ENCODE measurements at regions not wholly inside any gene's neighbourhood (a gene's known extent, or its start where the extent isn't known, plus 50 kb on each side); places are given as distances from the start of the nearest gene placed in this dataset.

GRCh38 chr2:234670806-234671205, 173.9 kb upstream of the ARL4C start:
- Histone ChIP-seq H3K4me1 (no peaks in the 10 kb centered on the region), H3K36me3 (no peaks in the 10 kb centered on the region), H3K27ac (no peak overlapping the region), H3K27me3 (no peaks in the 10 kb centered on the region), H3K4me3 (no peak overlapping the region), H3K9me3 (no peaks in the 10 kb centered on the region)
- intact Hi-C loops (cut with DNase I): no loop called here
- DNase-seq (no peak), ATAC-seq (no peak)
- TF ChIP-seq, protein P1, sequence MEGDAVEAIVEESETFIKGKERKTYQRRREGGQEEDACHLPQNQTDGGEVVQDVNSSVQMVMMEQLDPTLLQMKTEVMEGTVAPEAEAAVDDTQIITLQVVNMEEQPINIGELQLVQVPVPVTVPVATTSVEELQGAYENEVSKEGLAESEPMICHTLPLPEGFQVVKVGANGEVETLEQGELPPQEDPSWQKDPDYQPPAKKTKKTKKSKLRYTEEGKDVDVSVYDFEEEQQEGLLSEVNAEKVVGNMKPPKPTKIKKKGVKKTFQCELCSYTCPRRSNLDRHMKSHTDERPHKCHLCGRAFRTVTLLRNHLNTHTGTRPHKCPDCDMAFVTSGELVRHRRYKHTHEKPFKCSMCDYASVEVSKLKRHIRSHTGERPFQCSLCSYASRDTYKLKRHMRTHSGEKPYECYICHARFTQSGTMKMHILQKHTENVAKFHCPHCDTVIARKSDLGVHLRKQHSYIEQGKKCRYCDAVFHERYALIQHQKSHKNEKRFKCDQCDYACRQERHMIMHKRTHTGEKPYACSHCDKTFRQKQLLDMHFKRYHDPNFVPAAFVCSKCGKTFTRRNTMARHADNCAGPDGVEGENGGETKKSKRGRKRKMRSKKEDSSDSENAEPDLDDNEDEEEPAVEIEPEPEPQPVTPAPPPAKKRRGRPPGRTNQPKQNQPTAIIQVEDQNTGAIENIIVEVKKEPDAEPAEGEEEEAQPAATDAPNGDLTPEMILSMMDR (IDR thresholded peaks at IDR 0.05): no peak

- H3K36me3 ChIP-seq: no peaks in the 10 kb centered on the region
- TF ChIP-seq, protein P1 (IDR thresholded peaks at IDR 0.05): no peak
- ATAC-seq: no peak
- no peaks in the 10 kb centered on the region for H3K27me3 ChIP-seq
- intact Hi-C loops (cut with DNase I): no loop called here
- H3K27ac ChIP-seq: no peak overlapping the region
- no peak overlapping the region for H3K4me3 ChIP-seq
- H3K9me3 ChIP-seq: no peaks in the 10 kb centered on the region
- H3K4me1 ChIP-seq: no peaks in the 10 kb centered on the region
- no peak for DNase-seq
Measured at GRCh38 chr2:234670052-234670451, 173.2 kb upstream of the ARL4C start.

DNA sequence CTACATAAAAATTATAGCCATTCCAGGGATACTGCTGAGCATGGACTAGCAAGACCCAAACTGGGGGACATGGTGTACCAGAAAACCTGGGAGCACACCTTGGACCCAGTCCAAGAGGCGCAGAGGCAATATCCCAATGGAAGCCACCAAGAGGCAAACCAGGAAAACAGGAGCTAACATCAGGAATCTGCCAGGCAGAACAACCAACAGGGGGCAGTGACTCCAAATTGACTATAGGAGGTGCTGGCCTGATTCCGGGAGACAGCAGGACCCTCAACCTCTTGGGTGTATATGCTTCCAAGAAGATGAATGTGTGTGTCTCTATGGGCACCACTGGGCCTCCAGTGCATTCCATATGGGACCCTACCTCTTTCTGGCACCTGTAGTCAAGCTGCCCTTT, 172.7 kb upstream of the ARL4C start:
- H3K9me3 ChIP-seq: peaks cover 0 to 3% of the 10 kb centered on the region in 2 donors
- no peak overlapping the region for H3K4me3 ChIP-seq
- H3K4me1 ChIP-seq: no peaks in the 10 kb centered on the region
- no peak for DNase-seq
- intact Hi-C loops (cut with DNase I): no loop called here
- H3K36me3 ChIP-seq: no peaks in the 10 kb centered on the region
- no peaks in the 10 kb centered on the region for H3K27me3 ChIP-seq
- no peak overlapping the region for H3K27ac ChIP-seq
- ATAC-seq: no peak
- TF ChIP-seq, protein P1 (IDR thresholded peaks at IDR 0.05): no peak

DNA sequence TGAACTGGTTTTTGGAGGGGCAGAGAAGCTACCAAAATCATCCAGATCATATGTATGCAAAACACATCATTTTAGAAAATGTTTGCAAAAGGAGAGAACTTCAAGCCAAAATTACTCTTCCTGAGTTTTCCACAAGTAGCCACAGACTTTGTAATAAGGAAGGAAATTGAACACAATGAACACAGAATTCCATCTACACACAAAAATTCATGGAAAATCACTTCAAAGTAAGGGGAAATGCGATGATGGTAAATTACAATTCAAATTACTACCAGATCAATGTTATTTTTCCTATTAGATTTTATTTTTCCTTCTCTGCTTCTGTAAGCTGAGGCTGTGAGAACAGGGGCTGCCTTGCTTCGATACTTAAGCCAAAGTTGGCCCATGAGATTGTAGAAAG, 172.1 kb upstream of the ARL4C start:
- Histone ChIP-seq H3K36me3 (no peaks in the 10 kb centered on the region), H3K4me1 (no peaks in the 10 kb centered on the region), H3K9me3 (peaks cover 0 to 9% of the 10 kb centered on the region in 2 donors), H3K4me3 (no peak overlapping the region), H3K27me3 (no peaks in the 10 kb centered on the region), H3K27ac (no peak overlapping the region)
- ATAC-seq: no peak
- TF ChIP-seq, protein P1 (IDR thresholded peaks at IDR 0.05): no peak
- intact Hi-C loops (cut with DNase I): no loop called here
- no peak for DNase-seq

DNA sequence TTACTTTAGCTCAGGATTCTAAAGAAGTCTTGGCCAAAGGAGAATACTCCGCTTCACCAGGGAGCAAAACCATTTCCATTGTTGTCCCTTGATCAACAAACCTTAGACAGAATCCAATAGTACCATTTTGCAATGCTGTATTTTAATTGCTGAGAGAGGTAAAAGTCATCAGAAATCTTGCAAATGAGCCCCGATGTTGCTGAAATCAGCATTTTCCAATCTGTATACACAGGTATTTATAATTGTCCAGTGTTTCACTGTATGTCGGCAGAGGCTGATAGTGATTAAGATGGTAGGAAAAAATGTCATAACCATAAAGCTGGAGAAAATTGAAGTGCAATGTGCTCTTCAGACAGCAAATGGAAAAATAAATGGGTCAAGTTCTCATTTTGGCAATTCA, 170.0 kb upstream of the ARL4C start:
- DNase-seq (no peak), ATAC-seq (no peak)
- intact Hi-C loops (cut with DNase I): no loop called here
- peaks cover 0 to 9% of the 10 kb centered on the region in 2 donors for H3K9me3 ChIP-seq
- no peaks in the 10 kb centered on the region for H3K36me3 ChIP-seq
- H3K4me1 ChIP-seq: no peaks in the 10 kb centered on the region
- H3K27me3 ChIP-seq: no peaks in the 10 kb centered on the region
- H3K27ac ChIP-seq: no peak overlapping the region
- TF ChIP-seq, protein P1 (IDR thresholded peaks at IDR 0.05): no peak
- H3K4me3 ChIP-seq: no peak overlapping the region

Data from left lung (tissue), 4 donors.